ENCODE measurements at regions not wholly inside any gene's neighbourhood (a gene's known extent, or its start where the extent isn't known, plus 50 kb on each side); places are given as distances from the start of the nearest gene placed in this dataset.

DNA sequence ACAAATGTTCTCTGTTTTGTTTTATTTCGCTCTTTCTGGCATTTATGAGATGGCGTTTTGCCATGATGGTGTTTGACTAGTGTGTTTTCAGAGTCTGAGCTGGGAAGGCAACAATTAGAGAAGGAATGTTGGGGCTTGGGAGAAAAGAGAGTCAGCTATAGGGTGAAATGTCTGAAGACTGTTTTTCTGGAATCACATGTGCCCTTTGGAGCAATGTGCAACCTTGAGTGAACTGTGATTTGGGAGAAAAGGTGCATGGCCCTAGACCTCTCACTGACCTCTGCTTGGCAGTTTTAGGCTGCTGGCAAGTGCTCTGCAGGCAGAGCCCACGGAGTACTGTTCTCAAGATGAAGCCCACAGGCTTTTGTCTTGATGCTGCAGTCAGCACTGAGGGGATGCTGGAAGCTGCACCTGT lies 379.9 kb upstream of the PDE3A start:
- DNase-seq = no peak
- Histone ChIP-seq H2BK120ac (ENCODE audit: insufficient read depth, low read length, poor library complexity) (no peak overlapping the region), H3K27me3 (ENCODE audit: insufficient read depth, low read length) (no peaks in the 10 kb centered on the region), H3K4me3 (ENCODE audit: low read depth, low read length) (no peak overlapping the region), H3K9me3 (ENCODE audit: insufficient read depth, low read depth, low read length) (no peaks in the 10 kb centered on the region), H3K4ac (ENCODE audit: low read depth, low read length) (no peak overlapping the region), H2BK5ac (ENCODE audit: low read depth, low read length, poor library complexity) (no peak overlapping the region), H3K79me2 (ENCODE audit: control insufficient read depth, insufficient read depth, low read length, poor library complexity) (peaks cover 4% of the 10 kb centered on the region), H3K18ac (ENCODE audit: low read length) (no peak overlapping the region), H4K8ac (ENCODE audit: low read depth, low read length) (peak overlapping the region; percentile 9), H3K27ac (ENCODE audit: low read depth, low read length) (no peak overlapping the region), H3K23ac (ENCODE audit: low read length) (no peak overlapping the region), H2AK5ac (ENCODE audit: low read length) (no peak overlapping the region), H3K4me1 (ENCODE audit: control insufficient read depth in 1 of 2, insufficient read depth in 2 of 2, low read length in 2 of 2) (peaks cover 5 to 6% of the 10 kb centered on the region in 2 experiments), H3K9ac (ENCODE audit: low read length) (no peak overlapping the region), H3K4me2 (ENCODE audit: low read length) (no peak overlapping the region), H3K36me3 (ENCODE audit: control insufficient read depth in 1 of 2, insufficient read depth in 2 of 2, low read length in 2 of 2) (no peaks in the 10 kb centered on the region), H4K12ac (ENCODE audit: low read depth, low read length) (no peak overlapping the region), H3K14ac (ENCODE audit: low read length) (no peak overlapping the region), H2BK12ac (ENCODE audit: low read length) (peak overlapping the region; percentile 6), H3K79me1 (ENCODE audit: low read length) (peaks cover 11% of the 10 kb centered on the region), H2AFZ (ENCODE audit: insufficient read depth, low read length, poor library complexity) (no peak overlapping the region), H4K91ac (ENCODE audit: low read depth, low read length) (no peak overlapping the region)
- WGBS (ENCODE audit: extremely low coverage, insufficient coverage, insufficient read length) = no CpG with 5 or more reads among the region's 3 CpGs

DNA sequence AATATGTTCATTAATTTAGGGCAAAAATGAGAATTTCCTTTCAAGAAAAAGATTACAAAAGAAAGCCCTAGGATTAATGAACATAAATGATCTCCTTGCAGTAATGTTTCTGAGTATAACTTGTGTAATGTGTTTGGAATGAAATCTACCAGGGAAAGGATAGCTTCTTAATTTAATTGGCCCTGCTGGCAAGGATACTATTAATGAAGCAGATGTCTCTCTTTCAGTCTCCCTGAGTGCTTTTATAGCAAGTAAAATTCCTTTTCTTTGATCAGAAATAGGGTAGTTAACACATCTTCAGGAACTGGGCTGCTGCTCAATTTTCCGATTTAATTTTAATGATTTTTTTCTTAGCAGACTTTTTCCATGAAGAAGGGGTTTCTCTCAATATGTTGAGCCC lies 379.4 kb upstream of the PDE3A start:
- no peak overlapping the region for H3K4ac ChIP-seq (ENCODE audit: low read depth, low read length)
- H2BK120ac ChIP-seq (ENCODE audit: insufficient read depth, low read length, poor library complexity) = no peak overlapping the region
- no peak overlapping the region for H2BK5ac ChIP-seq (ENCODE audit: low read depth, low read length, poor library complexity)
- no peak overlapping the region for H3K27ac ChIP-seq (ENCODE audit: low read depth, low read length)
- H4K91ac ChIP-seq (ENCODE audit: low read depth, low read length) = no peak overlapping the region
- H3K79me2 ChIP-seq (ENCODE audit: control insufficient read depth, insufficient read depth, low read length, poor library complexity) = peaks cover 4% of the 10 kb centered on the region
- H3K9ac ChIP-seq (ENCODE audit: low read length) = no peak overlapping the region
- H2BK12ac ChIP-seq (ENCODE audit: low read length) = no peak overlapping the region
- WGBS (ENCODE audit: extremely low coverage, insufficient coverage, insufficient read length) = no CpG with 5 or more reads among the region's 1 CpG
- no peaks in the 10 kb centered on the region for H3K27me3 ChIP-seq (ENCODE audit: insufficient read depth, low read length)
- peaks cover 11% of the 10 kb centered on the region for H3K79me1 ChIP-seq (ENCODE audit: low read length)
- no peaks in the 10 kb centered on the region for H3K36me3 ChIP-seq (ENCODE audit: control insufficient read depth in 1 of 2, insufficient read depth in 2 of 2, low read length in 2 of 2)
- DNase-seq = no peak
- H2AK5ac ChIP-seq (ENCODE audit: low read length) = no peak overlapping the region
- no peak overlapping the region for H3K23ac ChIP-seq (ENCODE audit: low read length)
- no peak overlapping the region for H3K4me3 ChIP-seq (ENCODE audit: low read depth, low read length)
- no peak overlapping the region for H4K8ac ChIP-seq (ENCODE audit: low read depth, low read length)
- no peak overlapping the region for H4K12ac ChIP-seq (ENCODE audit: low read depth, low read length)
- H2AFZ ChIP-seq (ENCODE audit: insufficient read depth, low read length, poor library complexity) = no peak overlapping the region
- peaks cover 5 to 6% of the 10 kb centered on the region in 2 experiments for H3K4me1 ChIP-seq (ENCODE audit: control insufficient read depth in 1 of 2, insufficient read depth in 2 of 2, low read length in 2 of 2)
- no peak overlapping the region for H3K18ac ChIP-seq (ENCODE audit: low read length)
- no peak overlapping the region for H3K4me2 ChIP-seq (ENCODE audit: low read length)
- H3K14ac ChIP-seq (ENCODE audit: low read length) = no peak overlapping the region
- H3K9me3 ChIP-seq (ENCODE audit: insufficient read depth, low read depth, low read length) = no peaks in the 10 kb centered on the region

GRCh38 chr12:19991146-19991545 lies 377.2 kb upstream of the PDE3A start:
- no peak overlapping the region for H3K14ac ChIP-seq (ENCODE audit: low read length)
- WGBS (ENCODE audit: extremely low coverage, insufficient coverage, insufficient read length) = no CpG with 5 or more reads among the region's 3 CpGs
- H3K9ac ChIP-seq (ENCODE audit: low read length) = no peak overlapping the region
- H3K23ac ChIP-seq (ENCODE audit: low read length) = no peak overlapping the region
- peak overlapping the region; percentile 78 for H3K27ac ChIP-seq (ENCODE audit: low read depth, low read length)
- H3K4me3 ChIP-seq (ENCODE audit: low read depth, low read length) = no peak overlapping the region
- no peaks in the 10 kb centered on the region for H3K9me3 ChIP-seq (ENCODE audit: insufficient read depth, low read depth, low read length)
- H2BK120ac ChIP-seq (ENCODE audit: insufficient read depth, low read length, poor library complexity) = peak overlapping the region; percentile 91
- H4K12ac ChIP-seq (ENCODE audit: low read depth, low read length) = no peak overlapping the region
- peak overlapping the region; percentile 89 for H2BK12ac ChIP-seq (ENCODE audit: low read length)
- H3K36me3 ChIP-seq (ENCODE audit: control insufficient read depth in 1 of 2, insufficient read depth in 2 of 2, low read length in 2 of 2) = no peaks in the 10 kb centered on the region
- H4K91ac ChIP-seq (ENCODE audit: low read depth, low read length) = peak overlapping the region; percentile 18
- H3K79me2 ChIP-seq (ENCODE audit: control insufficient read depth, insufficient read depth, low read length, poor library complexity) = peaks cover 4% of the 10 kb centered on the region
- no peak overlapping the region for H2AFZ ChIP-seq (ENCODE audit: insufficient read depth, low read length, poor library complexity)
- H3K27me3 ChIP-seq (ENCODE audit: insufficient read depth, low read length) = no peaks in the 10 kb centered on the region
- H3K4me1 ChIP-seq (ENCODE audit: control insufficient read depth in 1 of 2, insufficient read depth in 2 of 2, low read length in 2 of 2) = peaks cover 5 to 6% of the 10 kb centered on the region in 2 experiments
- peak overlapping the region; percentile 69 for H2BK5ac ChIP-seq (ENCODE audit: low read depth, low read length, poor library complexity)
- no peak overlapping the region for H3K4me2 ChIP-seq (ENCODE audit: low read length)
- no peak overlapping the region for H3K4ac ChIP-seq (ENCODE audit: low read depth, low read length)
- H4K8ac ChIP-seq (ENCODE audit: low read depth, low read length) = no peak overlapping the region
- no peak for DNase-seq
- H3K18ac ChIP-seq (ENCODE audit: low read length) = no peak overlapping the region
- H3K79me1 ChIP-seq (ENCODE audit: low read length) = peaks cover 11% of the 10 kb centered on the region
- no peak overlapping the region for H2AK5ac ChIP-seq (ENCODE audit: low read length)

GRCh38 chr12:19992311-19992710 lies 376.0 kb upstream of the PDE3A start:
- Histone ChIP-seq H2AFZ (ENCODE audit: insufficient read depth, low read length, poor library complexity) (no peak overlapping the region), H3K4me1 (ENCODE audit: control insufficient read depth in 1 of 2, insufficient read depth in 2 of 2, low read length in 2 of 2) (peaks cover 5 to 6% of the 10 kb centered on the region in 2 experiments), H4K12ac (ENCODE audit: low read depth, low read length) (no peak overlapping the region), H2BK120ac (ENCODE audit: insufficient read depth, low read length, poor library complexity) (no peak overlapping the region), H2BK5ac (ENCODE audit: low read depth, low read length, poor library complexity) (no peak overlapping the region), H3K14ac (ENCODE audit: low read length) (no peak overlapping the region), H3K18ac (ENCODE audit: low read length) (no peak overlapping the region), H3K27ac (ENCODE audit: low read depth, low read length) (peak overlapping the region; percentile 77), H3K79me2 (ENCODE audit: control insufficient read depth, insufficient read depth, low read length, poor library complexity) (peaks cover 4% of the 10 kb centered on the region), H3K27me3 (ENCODE audit: insufficient read depth, low read length) (no peaks in the 10 kb centered on the region), H3K36me3 (ENCODE audit: control insufficient read depth in 1 of 2, insufficient read depth in 2 of 2, low read length in 2 of 2) (no peaks in the 10 kb centered on the region), H3K23ac (ENCODE audit: low read length) (no peak overlapping the region), H3K4me3 (ENCODE audit: low read depth, low read length) (no peak overlapping the region), H3K4ac (ENCODE audit: low read depth, low read length) (no peak overlapping the region), H2AK5ac (ENCODE audit: low read length) (no peak overlapping the region), H4K8ac (ENCODE audit: low read depth, low read length) (no peak overlapping the region), H4K91ac (ENCODE audit: low read depth, low read length) (no peak overlapping the region), H3K9me3 (ENCODE audit: insufficient read depth, low read depth, low read length) (no peaks in the 10 kb centered on the region), H3K4me2 (ENCODE audit: low read length) (no peak overlapping the region), H3K79me1 (ENCODE audit: low read length) (peaks cover 9% of the 10 kb centered on the region), H3K9ac (ENCODE audit: low read length) (no peak overlapping the region), H2BK12ac (ENCODE audit: low read length) (peak overlapping the region; percentile 11)
- no CpG with 5 or more reads among the region's 2 CpGs for WGBS (ENCODE audit: extremely low coverage, insufficient coverage, insufficient read length)
- no peak for DNase-seq
